ENCODE measurements at regions not wholly inside any gene's neighbourhood (a gene's known extent, or its start where the extent isn't known, plus 50 kb on each side); places are given as distances from the start of the nearest gene placed in this dataset.
"Not testable (repeated sequence)": the region's sequence is repeated elsewhere in the genome, so short reads cannot be mapped to it uniquely, and the experiment has no call there.

DNA sequence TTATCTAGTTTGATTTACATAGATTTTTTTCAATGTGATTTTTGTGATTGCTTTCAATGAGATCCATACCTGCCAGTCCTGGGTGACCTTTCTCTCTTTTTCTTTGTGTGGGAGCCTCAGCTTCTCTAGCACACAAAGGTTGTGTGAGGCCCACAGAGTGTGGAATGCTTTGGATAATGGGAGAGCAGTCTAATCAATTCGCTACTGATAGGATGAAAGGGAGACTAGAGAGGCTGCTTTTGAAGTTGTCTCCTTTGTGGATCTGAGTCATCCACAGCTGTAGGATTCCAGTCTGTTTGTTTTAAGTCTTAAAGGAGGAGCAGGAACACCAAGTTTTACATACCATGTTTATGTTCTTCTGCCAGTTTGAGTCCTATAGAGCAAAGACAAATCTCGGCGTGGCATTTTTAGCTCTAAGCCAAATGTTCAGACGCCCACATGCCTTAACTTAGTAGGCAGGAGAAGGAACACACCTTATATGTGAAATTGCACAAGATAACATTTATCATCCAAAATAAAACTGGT, 330.0 kb downstream of the ARL4A start:
- H3K9me3 ChIP-seq (ENCODE audit: control insufficient read depth, low read length): no peaks in the 10 kb centered on the region
- H3K27me3 ChIP-seq (ENCODE audit: control insufficient read depth, insufficient read depth, low read length): no peaks in the 10 kb centered on the region
- H3K9ac ChIP-seq (ENCODE audit: low read length): no peak overlapping the region
- no peak overlapping the region for H3K4me3 ChIP-seq (ENCODE audit: low read length)
- no peaks in the 10 kb centered on the region for H3K36me3 ChIP-seq (ENCODE audit: control insufficient read depth, insufficient read depth, low read length)
- peaks cover 10% of the 10 kb centered on the region for H3K4me1 ChIP-seq (ENCODE audit: control insufficient read depth, insufficient read depth, low read length)

DNA sequence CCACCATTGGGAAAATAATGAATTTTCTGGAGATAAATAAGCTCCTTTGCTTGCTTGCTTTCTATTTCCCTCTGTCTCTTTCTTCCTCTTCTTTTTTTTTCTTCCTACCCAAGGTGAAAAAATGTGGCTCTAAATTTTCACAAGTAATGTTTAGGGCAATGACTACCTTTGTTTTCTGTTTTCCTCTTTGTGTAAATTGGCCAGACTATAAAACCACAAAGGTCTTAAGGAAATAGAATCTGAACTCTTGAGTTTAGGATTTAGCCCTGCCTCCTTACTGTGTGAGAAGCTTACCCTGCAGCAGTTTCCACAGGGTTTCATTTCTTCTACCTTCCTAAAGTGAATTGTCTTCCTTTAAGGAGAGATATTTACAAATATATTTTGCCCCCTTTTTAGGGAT, 330.4 kb downstream of the ARL4A start:
- no peaks in the 10 kb centered on the region for H3K27me3 ChIP-seq (ENCODE audit: control insufficient read depth, insufficient read depth, low read length)
- H3K9ac ChIP-seq (ENCODE audit: low read length): no peak overlapping the region
- H3K4me1 ChIP-seq (ENCODE audit: control insufficient read depth, insufficient read depth, low read length): peaks cover 10% of the 10 kb centered on the region
- H3K36me3 ChIP-seq (ENCODE audit: control insufficient read depth, insufficient read depth, low read length): no peaks in the 10 kb centered on the region
- no peak overlapping the region for H3K4me3 ChIP-seq (ENCODE audit: low read length)
- H3K9me3 ChIP-seq (ENCODE audit: control insufficient read depth, low read length): no peaks in the 10 kb centered on the region

DNA sequence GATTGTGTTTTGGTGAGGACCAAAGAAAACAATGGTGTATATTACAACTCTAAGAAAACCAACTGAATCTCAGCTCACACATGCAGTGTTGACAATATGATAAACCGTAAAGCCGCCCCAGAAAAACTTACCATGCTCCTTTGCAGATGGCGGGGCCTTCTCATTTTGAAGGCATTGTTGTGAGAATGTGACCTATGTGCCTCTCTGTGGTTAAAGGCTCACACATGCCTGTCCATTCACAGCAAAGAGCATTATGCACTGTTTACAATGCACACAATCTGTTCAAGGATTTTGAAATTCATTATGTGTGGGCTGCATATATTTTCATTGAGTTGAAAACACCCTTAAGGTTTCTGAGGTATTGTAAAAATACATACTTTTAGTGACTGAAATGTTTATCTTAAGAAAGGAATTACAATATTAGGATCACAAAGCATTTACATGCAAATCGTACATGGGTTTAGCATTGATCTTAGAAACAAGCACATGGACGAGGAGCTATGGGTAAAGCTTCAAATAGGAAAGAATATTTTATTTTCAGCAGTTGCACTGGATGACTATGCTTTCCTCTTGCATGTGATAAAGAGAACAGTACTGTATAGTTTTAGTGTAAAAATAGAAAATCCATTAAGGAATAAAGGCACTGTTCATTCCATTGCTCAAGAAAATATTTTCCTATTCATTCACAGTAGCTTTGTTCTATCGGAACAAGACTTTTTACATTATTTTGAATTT, 334.3 kb downstream of the ARL4A start:
- H3K9ac ChIP-seq (ENCODE audit: low read length): no peak overlapping the region
- no peaks in the 10 kb centered on the region for H3K36me3 ChIP-seq (ENCODE audit: control insufficient read depth, insufficient read depth, low read length)
- no peak overlapping the region for H3K4me3 ChIP-seq (ENCODE audit: low read length)
- H3K27me3 ChIP-seq (ENCODE audit: control insufficient read depth, insufficient read depth, low read length): no peaks in the 10 kb centered on the region
- no peaks in the 10 kb centered on the region for H3K9me3 ChIP-seq (ENCODE audit: control insufficient read depth, low read length)
- peaks cover 10% of the 10 kb centered on the region for H3K4me1 ChIP-seq (ENCODE audit: control insufficient read depth, insufficient read depth, low read length)

DNA sequence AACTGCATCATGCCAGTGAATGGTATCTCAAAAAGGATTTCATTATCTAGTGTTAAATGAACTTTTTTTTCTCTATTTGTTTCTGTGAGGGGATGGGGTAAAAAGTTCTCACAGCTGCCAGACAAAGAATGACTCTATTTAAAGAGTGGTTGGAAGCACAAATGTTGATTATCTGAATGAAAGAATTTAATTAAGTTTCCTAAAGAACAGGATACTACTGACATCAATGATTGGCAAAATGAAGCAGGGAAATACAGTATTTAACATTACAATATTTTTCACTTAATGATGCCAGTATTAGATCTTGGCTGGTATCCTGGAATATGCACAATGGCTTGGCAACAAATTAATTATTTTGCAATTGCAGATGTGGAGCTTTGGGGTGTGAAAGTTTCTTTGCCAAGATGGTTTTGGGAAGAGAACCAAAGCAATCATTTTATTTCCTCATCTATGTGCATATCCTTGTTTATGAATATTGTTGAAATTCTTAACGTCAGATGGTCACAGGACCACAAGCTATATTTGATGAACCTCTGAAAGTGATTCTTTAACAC, 336.8 kb downstream of the ARL4A start:
- Histone ChIP-seq H3K4me1 (ENCODE audit: control insufficient read depth, insufficient read depth, low read length) (no peaks in the 10 kb centered on the region), H3K9ac (ENCODE audit: low read length) (no peak overlapping the region), H3K27me3 (ENCODE audit: control insufficient read depth, insufficient read depth, low read length) (no peaks in the 10 kb centered on the region), H3K9me3 (ENCODE audit: control insufficient read depth, low read length) (no peaks in the 10 kb centered on the region), H3K4me3 (ENCODE audit: low read length) (no peak overlapping the region), H3K36me3 (ENCODE audit: control insufficient read depth, insufficient read depth, low read length) (no peaks in the 10 kb centered on the region)

DNA sequence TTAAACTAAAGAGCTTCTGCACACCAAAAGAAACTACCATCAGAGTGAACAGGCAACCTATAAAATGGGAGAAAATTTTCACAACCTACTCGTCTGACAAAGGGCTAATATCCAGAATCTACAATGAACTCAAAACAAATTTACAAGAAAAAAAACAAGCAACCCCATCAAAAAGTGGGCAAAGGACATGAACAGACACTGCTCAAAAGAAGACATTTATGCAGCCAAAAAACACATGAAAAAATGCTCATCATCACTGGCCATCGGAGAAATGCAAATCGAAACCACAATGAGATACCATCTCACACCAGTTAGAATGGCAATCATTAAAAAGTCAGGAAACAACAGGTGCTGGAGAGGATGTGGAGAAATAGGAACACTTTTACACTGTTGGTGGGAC, 337.6 kb downstream of the ARL4A start:
- not testable (repeated sequence) for H3K9ac ChIP-seq (ENCODE audit: low read length); H3K36me3 ChIP-seq (ENCODE audit: control insufficient read depth, insufficient read depth, low read length); H3K4me1 ChIP-seq (ENCODE audit: control insufficient read depth, insufficient read depth, low read length); H3K4me3 ChIP-seq (ENCODE audit: low read length); H3K9me3 ChIP-seq (ENCODE audit: control insufficient read depth, low read length); H3K27me3 ChIP-seq (ENCODE audit: control insufficient read depth, insufficient read depth, low read length)

- Histone ChIP-seq H3K27me3 (ENCODE audit: control insufficient read depth, insufficient read depth, low read length) (no peaks in the 10 kb centered on the region), H3K9me3 (ENCODE audit: control insufficient read depth, low read length) (no peaks in the 10 kb centered on the region), H3K36me3 (ENCODE audit: control insufficient read depth, insufficient read depth, low read length) (no peaks in the 10 kb centered on the region), H3K4me3 (ENCODE audit: low read length) (no peak overlapping the region), H3K4me1 (ENCODE audit: control insufficient read depth, insufficient read depth, low read length) (no peaks in the 10 kb centered on the region), H3K9ac (ENCODE audit: low read length) (no peak overlapping the region)
Observed at GRCh38 chr7:13027321-13027720, 339.9 kb downstream of the ARL4A start.

GRCh38 chr7:13028036-13028824, 340.8 kb downstream of the ARL4A start:
- Histone ChIP-seq H3K36me3 (ENCODE audit: control insufficient read depth, insufficient read depth, low read length) (no peaks in the 10 kb centered on the region), H3K9me3 (ENCODE audit: control insufficient read depth, low read length) (no peaks in the 10 kb centered on the region), H3K9ac (ENCODE audit: low read length) (no peak overlapping the region), H3K4me3 (ENCODE audit: low read length) (no peak overlapping the region), H3K27me3 (ENCODE audit: control insufficient read depth, insufficient read depth, low read length) (no peaks in the 10 kb centered on the region), H3K4me1 (ENCODE audit: control insufficient read depth, insufficient read depth, low read length) (no peaks in the 10 kb centered on the region)

- Histone ChIP-seq H3K27me3 (ENCODE audit: control insufficient read depth, insufficient read depth, low read length) (no peaks in the 10 kb centered on the region), H3K36me3 (ENCODE audit: control insufficient read depth, insufficient read depth, low read length) (no peaks in the 10 kb centered on the region), H3K9me3 (ENCODE audit: control insufficient read depth, low read length) (no peaks in the 10 kb centered on the region), H3K4me1 (ENCODE audit: control insufficient read depth, insufficient read depth, low read length) (no peaks in the 10 kb centered on the region), H3K4me3 (ENCODE audit: low read length) (no peak overlapping the region), H3K9ac (ENCODE audit: low read length) (no peak overlapping the region)
Observed at GRCh38 chr7:13028825-13029099, 341.3 kb downstream of the ARL4A start.

GRCh38 chr7:13031468-13031867, 344.0 kb downstream of the ARL4A start:
- H3K27me3 ChIP-seq (ENCODE audit: control insufficient read depth, insufficient read depth, low read length): no peaks in the 10 kb centered on the region
- H3K9ac ChIP-seq (ENCODE audit: low read length): no peak overlapping the region
- H3K4me3 ChIP-seq (ENCODE audit: low read length): no peak overlapping the region
- no peaks in the 10 kb centered on the region for H3K4me1 ChIP-seq (ENCODE audit: control insufficient read depth, insufficient read depth, low read length)
- H3K9me3 ChIP-seq (ENCODE audit: control insufficient read depth, low read length): no peaks in the 10 kb centered on the region
- no peaks in the 10 kb centered on the region for H3K36me3 ChIP-seq (ENCODE audit: control insufficient read depth, insufficient read depth, low read length)

GRCh38 chr7:13032084-13032483, 344.7 kb downstream of the ARL4A start:
- no peak overlapping the region for H3K4me3 ChIP-seq (ENCODE audit: low read length)
- no peak overlapping the region for H3K9ac ChIP-seq (ENCODE audit: low read length)
- H3K9me3 ChIP-seq (ENCODE audit: control insufficient read depth, low read length): no peaks in the 10 kb centered on the region
- H3K36me3 ChIP-seq (ENCODE audit: control insufficient read depth, insufficient read depth, low read length): no peaks in the 10 kb centered on the region
- no peaks in the 10 kb centered on the region for H3K4me1 ChIP-seq (ENCODE audit: control insufficient read depth, insufficient read depth, low read length)
- no peaks in the 10 kb centered on the region for H3K27me3 ChIP-seq (ENCODE audit: control insufficient read depth, insufficient read depth, low read length)

DNA sequence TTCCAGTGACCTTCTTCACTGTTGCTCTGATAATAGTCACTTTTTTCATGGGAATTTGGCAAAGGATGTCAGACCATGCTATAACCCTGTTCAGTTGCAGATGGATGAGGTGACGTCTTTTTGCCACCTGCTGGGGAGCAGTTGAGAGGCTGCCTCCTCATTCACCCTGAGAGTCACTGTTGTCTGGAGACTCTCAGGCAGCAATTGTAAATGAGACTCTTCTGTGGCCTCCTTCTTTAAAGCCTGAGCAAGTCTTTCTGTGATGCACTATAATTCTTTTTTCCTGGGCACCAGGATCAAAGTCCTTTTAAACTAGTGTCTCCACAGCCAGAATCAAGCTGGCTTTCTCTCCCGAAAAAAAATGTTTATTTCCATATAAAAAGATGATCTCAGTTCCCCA, 345.1 kb downstream of the ARL4A start:
- Histone ChIP-seq H3K36me3 (ENCODE audit: control insufficient read depth, insufficient read depth, low read length) (no peaks in the 10 kb centered on the region), H3K27me3 (ENCODE audit: control insufficient read depth, insufficient read depth, low read length) (no peaks in the 10 kb centered on the region), H3K9ac (ENCODE audit: low read length) (no peak overlapping the region), H3K9me3 (ENCODE audit: control insufficient read depth, low read length) (no peaks in the 10 kb centered on the region), H3K4me3 (ENCODE audit: low read length) (no peak overlapping the region), H3K4me1 (ENCODE audit: control insufficient read depth, insufficient read depth, low read length) (no peaks in the 10 kb centered on the region)

GRCh38 chr7:13034693-13035092, 347.3 kb downstream of the ARL4A start:
- no peak overlapping the region for H3K4me3 ChIP-seq (ENCODE audit: low read length)
- no peaks in the 10 kb centered on the region for H3K27me3 ChIP-seq (ENCODE audit: control insufficient read depth, insufficient read depth, low read length)
- no peaks in the 10 kb centered on the region for H3K4me1 ChIP-seq (ENCODE audit: control insufficient read depth, insufficient read depth, low read length)
- no peaks in the 10 kb centered on the region for H3K9me3 ChIP-seq (ENCODE audit: control insufficient read depth, low read length)
- no peak overlapping the region for H3K9ac ChIP-seq (ENCODE audit: low read length)
- no peaks in the 10 kb centered on the region for H3K36me3 ChIP-seq (ENCODE audit: control insufficient read depth, insufficient read depth, low read length)
